Stimulated activated CD4-positive, alpha-beta T cell treated with anti-CD3 and anti-CD28 coated beads, Interleukin-2, amount 100 ng/mL, for 48 hours (primary cell): ENCODE measurements at regions not wholly inside any gene's neighbourhood (a gene's known extent, or its start where the extent isn't known, plus 50 kb on each side); places are given as distances from the start of the nearest gene placed in this dataset.
"Not testable (repeated sequence)": the region's sequence is repeated elsewhere in the genome, so short reads cannot be mapped to it uniquely, and the experiment has no call there.

Source experiments
- DNase-seq, 2 donors: peaks; one replicate each; pipeline ENCODE4 v3.0.0-alpha.2; 2020

DNA sequence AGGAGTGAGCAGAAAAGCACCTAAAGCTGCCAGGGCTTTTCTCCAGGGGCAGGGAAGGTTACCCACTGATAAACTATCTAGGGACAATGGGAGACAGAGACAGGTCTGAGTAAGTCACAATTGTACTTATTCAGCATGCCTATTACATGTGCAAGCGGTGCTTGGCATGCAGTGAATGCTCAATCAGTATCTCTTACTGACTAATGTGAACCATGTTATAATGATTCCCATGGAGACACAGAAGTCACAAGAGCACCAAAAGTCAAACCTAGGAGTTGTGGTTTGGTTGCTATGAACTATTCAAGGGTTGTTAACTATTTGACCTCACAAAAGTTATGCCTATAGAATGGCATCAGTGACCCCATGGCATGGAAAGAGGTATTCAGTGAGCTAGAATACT, 50.0 kb upstream of the RASGRP1 start:
- no peak for DNase-seq

DNA sequence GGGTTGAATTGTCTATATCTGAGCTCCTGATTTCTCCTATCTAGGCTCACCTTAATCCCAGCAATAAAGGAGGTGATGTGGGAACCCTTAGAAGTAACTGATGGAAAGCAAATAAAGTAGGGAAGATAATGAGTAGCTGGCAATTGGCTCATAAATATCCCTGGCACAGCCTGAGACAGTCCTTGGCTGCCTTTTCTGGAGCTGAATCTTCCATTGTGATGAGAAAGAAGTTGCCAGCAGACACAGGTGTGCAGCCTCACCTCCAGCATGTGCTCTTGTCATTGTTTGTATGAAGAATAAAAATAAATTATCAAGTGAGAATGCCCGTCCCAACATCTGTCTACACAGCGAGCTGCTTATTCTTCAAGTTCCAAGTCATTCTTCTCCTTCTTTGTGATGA, 53.2 kb upstream of the RASGRP1 start:
- no peak for DNase-seq

- DNase-seq: no peak
Measured at GRCh38 chr15:38618242-38618955, 53.8 kb upstream of the RASGRP1 start.

- no peak for DNase-seq
Measured at GRCh38 chr15:38620098-38620497, 55.5 kb upstream of the RASGRP1 start.

GRCh38 chr15:38620851-38621594, 56.4 kb upstream of the RASGRP1 start:
- no peak for DNase-seq

DNA sequence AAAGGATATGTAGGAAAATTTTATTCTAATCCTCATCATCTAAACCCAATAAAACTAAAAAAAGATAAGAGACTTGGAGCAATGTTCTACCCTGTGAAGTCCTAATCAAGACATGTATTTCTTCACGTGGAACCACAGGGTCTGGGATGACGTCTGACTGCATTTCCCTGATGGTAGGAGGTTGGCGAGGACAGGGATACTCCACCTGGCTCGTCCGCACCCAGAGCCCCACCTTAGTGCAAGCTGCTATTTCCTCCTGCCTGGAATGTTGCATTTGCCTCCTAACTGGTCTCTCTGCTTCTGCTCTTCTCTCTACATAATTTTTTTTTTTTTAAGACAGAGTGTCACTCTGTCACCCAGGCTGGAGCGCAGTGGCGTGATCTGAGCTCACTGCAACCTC, 57.7 kb upstream of the RASGRP1 start:
- DNase-seq: no peak

GRCh38 chr15:38622908-38623307, 58.3 kb upstream of the RASGRP1 start:
- DNase-seq: no peak

- no peak for DNase-seq
Measured at GRCh38 chr15:38623744-38624143, 59.1 kb upstream of the RASGRP1 start.

GRCh38 chr15:38624244-38625205, 59.9 kb upstream of the RASGRP1 start:
- DNase-seq: no peak

GRCh38 chr15:38625886-38626285, 61.3 kb upstream of the RASGRP1 start:
- DNase-seq: no peak

DNA sequence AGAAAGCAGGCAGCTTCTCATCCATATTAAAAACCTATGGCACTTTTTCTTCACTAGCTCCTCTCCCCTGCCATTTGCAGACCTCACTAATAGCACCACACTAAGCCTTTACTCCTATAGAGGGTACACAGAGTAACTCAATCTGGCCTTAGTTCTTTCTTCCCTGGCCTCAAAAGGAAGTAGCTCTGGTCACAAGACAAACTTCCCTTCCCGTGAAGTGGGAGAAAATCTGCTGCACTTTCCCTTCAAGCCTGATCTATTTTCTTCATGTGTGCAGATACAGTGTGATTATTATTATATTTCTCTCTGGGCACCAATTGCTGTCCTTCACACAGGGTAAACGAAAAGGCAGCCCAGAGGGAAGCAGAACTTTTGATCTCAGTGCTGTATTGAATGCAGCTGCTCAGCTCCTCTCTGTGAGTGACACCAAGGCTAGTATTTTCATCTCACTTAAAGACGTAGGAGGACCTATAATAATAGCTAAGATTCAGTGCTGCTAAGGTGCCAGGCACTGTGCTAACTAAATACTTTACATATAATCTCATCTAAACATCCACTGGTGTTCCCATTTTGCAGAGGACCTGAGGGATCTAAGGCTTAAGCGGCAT, 61.9 kb upstream of the RASGRP1 start:
- DNase-seq: no peak

GRCh38 chr15:38627689-38628277, 63.2 kb upstream of the RASGRP1 start:
- no peak for DNase-seq

GRCh38 chr15:38631119-38632075, 66.8 kb upstream of the RASGRP1 start:
- no peak for DNase-seq

GRCh38 chr15:38635170-38635569, 70.6 kb upstream of the RASGRP1 start:
- DNase-seq: no peak

DNA sequence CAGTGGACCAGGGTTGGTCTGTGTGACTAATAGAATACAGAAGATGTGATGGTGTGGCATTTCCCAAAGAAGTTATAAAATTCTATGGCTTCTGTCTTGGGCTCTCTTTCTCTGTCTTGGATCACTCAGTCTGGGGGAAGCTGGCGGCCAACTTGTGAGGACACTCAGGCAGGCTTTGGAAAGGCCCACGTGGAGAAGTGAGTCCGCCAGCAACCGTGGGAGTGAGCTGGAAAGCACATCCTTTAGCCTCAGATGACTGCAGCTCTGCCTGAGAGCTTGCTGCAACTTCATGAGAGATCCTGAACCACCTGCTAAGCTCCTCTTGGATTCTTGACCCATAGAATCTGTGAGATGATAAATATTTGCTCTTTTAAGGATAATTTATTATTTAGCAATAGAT, 72.0 kb upstream of the RASGRP1 start:
- no peak for DNase-seq

GRCh38 chr15:38638126-38638525, 73.5 kb upstream of the RASGRP1 start:
- no peak for DNase-seq

DNA sequence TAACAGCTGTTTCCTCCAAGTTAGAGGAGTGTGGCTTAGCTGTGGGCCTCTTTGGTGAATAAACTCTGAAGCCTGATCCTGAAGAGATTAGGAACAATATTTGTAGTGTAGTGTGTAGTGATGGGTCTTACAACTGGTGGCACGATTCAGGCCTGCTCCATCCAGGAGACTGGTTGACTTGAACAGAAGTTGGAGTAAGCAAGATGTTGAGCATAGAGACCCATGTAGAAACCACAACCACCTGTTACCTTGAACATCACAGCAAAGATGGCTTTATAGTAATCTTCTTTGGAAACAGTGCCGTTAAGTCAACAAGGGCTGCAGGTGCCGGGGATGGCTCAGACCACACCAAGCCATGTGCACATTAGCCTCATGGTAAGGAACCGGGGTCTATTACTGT, 74.2 kb upstream of the RASGRP1 start:
- DNase-seq: no peak

DNA sequence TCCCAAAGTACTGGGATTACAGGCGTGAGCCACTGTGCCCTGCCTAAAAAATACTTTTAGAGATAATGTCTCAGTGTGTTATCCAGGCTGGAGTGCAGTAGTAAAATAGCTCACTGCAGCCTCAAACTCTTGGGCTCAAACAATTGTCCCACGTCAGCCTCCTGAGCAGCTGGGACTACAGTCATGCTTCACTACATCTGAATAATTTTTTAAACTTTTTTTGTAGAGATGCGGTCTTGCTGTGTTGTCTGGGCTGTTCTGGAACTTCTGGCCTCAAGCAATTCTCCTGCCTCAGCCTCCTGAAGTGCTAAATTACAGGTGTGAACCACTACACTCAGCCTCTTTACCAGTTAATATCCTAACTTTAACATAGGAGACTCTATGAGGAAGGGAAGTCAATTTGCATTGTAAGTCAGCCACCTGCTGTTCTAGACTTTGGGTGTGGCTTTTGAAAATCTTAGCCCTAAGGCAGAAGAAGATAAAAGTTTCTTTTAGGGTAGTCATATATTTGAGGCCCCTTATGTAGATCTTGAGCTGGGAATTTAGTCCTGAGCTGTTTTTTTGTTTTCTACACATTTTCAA, 78.2 kb upstream of the RASGRP1 start:
- DNase-seq: no peak

GRCh38 chr15:38644353-38644752, 79.7 kb upstream of the RASGRP1 start:
- not testable (repeated sequence) for DNase-seq

DNA sequence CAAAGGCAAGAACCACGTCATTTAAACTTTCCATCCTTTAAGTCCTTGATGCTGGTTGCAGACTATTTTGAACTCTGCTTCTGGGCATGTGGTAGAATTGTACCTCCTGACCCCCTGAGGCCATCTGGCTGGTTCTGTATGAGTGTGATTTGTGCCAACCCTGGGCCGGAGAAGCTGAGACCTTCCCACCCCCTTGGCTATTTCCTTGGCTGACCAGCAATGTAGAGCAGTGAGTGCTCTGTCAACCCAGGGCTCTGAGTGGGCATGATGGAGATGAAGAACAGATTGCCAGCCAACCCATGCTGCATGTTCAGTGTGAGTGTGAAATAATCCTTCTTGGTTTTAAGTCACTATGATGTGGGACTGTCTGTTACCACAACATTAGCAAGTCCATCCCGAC, 82.1 kb upstream of the RASGRP1 start:
- DNase-seq: no peak

GRCh38 chr15:38647683-38648082, 83.1 kb upstream of the RASGRP1 start:
- no peak for DNase-seq
